ENCODE measurements at regions not wholly inside any gene's neighbourhood (a gene's known extent, or its start where the extent isn't known, plus 50 kb on each side); places are given as distances from the start of the nearest gene placed in this dataset.

- Histone ChIP-seq H3K9me3 (no peaks in the 10 kb centered on the region), H3K4me3 (ENCODE audit: low read depth, low read length) (no peak overlapping the region), H3K4me1 (no peaks in the 10 kb centered on the region), H3K27me3 (no peaks in the 10 kb centered on the region), H3K36me3 (no peaks in the 10 kb centered on the region)
- TF ChIP-seq CTCF (IDR thresholded peaks at IDR 0.05; ENCODE audit: low read depth, low read length) = no peak
- DNase-seq = no peak
These were observed 260.7 kb downstream of the HLX start for GRCh38 chr1:221139991-221140390.

DNA sequence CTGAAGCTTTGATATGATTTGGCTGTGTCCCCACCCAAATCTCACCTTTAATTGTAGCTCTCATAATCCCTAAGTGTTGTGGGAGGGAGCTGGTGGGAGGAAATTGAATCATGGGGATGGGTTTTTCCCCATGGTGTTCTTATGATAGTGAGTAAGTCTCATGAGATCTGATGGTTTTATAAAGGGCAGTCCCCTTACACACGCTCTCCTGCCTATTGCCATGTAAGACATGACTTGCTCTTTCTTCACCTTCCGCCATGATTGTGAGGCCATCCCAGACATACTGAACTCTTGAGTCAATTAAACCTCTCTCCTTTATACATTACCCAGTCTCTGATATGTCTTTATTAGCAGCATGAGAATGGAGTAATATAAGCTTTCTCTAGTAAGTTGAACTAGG, 261.9 kb downstream of the HLX start:
- Histone ChIP-seq H3K27me3 (no peaks in the 10 kb centered on the region), H3K4me3 (ENCODE audit: low read depth, low read length) (no peak overlapping the region), H3K4me1 (no peaks in the 10 kb centered on the region), H3K9me3 (no peaks in the 10 kb centered on the region), H3K36me3 (no peaks in the 10 kb centered on the region)
- TF ChIP-seq CTCF (IDR thresholded peaks at IDR 0.05; ENCODE audit: low read depth, low read length) = no peak
- no peak for DNase-seq

- H3K36me3 ChIP-seq = no peaks in the 10 kb centered on the region
- H3K4me1 ChIP-seq = no peaks in the 10 kb centered on the region
- H3K4me3 ChIP-seq (ENCODE audit: low read depth, low read length) = no peak overlapping the region
- no peaks in the 10 kb centered on the region for H3K27me3 ChIP-seq
- no peak for DNase-seq
- TF ChIP-seq CTCF (IDR thresholded peaks at IDR 0.05; ENCODE audit: low read depth, low read length) = no peak
- H3K9me3 ChIP-seq = no peaks in the 10 kb centered on the region
These were observed 262.5 kb downstream of the HLX start for GRCh38 chr1:221141606-221142285.

- Histone ChIP-seq H3K4me1 (no peaks in the 10 kb centered on the region), H3K9me3 (no peaks in the 10 kb centered on the region), H3K36me3 (no peaks in the 10 kb centered on the region), H3K4me3 (ENCODE audit: low read depth, low read length) (no peak overlapping the region), H3K27me3 (no peaks in the 10 kb centered on the region)
- DNase-seq = no peak
- TF ChIP-seq CTCF (IDR thresholded peaks at IDR 0.05; ENCODE audit: low read depth, low read length) = no peak
These were observed 269.4 kb downstream of the HLX start for GRCh38 chr1:221148660-221149059.

DNA sequence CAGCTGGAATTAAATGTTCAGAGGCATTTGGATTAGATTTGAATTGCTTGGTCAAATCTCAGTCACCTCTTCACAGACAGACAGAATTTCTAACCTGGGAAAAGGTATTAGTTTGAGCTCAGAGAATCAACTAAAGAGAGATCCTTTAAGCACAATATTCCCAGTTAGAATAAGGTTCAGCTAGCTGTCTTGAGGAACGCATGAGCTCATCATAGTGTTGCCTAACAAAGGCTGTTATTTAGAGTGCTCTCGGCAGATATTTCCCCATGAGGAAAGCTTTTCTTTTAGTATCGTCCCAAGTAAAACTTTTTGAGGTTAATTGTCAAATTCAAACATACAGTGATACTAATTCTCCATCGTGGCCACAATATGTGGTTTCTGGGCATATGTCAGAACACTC, 269.9 kb downstream of the HLX start:
- H3K4me3 ChIP-seq (ENCODE audit: low read depth, low read length) = no peak overlapping the region
- no peak for DNase-seq
- no peaks in the 10 kb centered on the region for H3K9me3 ChIP-seq
- H3K4me1 ChIP-seq = no peaks in the 10 kb centered on the region
- no peaks in the 10 kb centered on the region for H3K27me3 ChIP-seq
- no peak for TF ChIP-seq CTCF (IDR thresholded peaks at IDR 0.05; ENCODE audit: low read depth, low read length)
- H3K36me3 ChIP-seq = no peaks in the 10 kb centered on the region

DNA sequence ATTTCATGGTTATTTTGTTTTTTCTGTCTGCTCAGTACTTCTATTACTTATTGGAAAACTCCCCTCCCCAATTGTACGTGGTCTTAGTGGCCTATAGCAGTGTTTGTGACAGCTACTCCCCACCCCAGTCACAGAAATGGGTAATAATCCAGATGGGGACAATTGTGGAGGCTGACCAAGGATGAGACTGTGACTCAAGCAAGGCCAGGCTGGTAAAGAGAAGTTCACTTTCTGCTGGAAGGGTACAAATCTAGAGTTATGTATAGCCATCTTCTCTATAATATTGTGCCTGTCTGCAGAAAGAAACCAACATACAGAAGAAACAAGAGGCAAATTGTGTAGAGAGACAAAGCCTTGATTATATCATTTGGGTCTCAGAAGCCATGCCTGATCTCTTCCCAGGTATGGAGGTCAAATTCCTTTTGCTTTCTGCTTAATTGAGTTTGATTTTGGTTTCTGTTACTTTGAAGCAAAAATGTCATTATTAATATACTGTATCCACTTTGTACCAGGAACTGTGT, 270.4 kb downstream of the HLX start:
- Histone ChIP-seq H3K27me3 (no peaks in the 10 kb centered on the region), H3K4me3 (ENCODE audit: low read depth, low read length) (no peak overlapping the region), H3K36me3 (no peaks in the 10 kb centered on the region), H3K4me1 (no peaks in the 10 kb centered on the region), H3K9me3 (no peaks in the 10 kb centered on the region)
- TF ChIP-seq CTCF (IDR thresholded peaks at IDR 0.05; ENCODE audit: low read depth, low read length) = no peak
- no peak for DNase-seq
